Mesendoderm (in vitro differentiated cells): ENCODE measurements at regions not wholly inside any gene's neighbourhood (a gene's known extent, or its start where the extent isn't known, plus 50 kb on each side); places are given as distances from the start of the nearest gene placed in this dataset.

Experiments used
- DNase-seq: peaks from one replicate; pipeline ENCODE4 v3.0.0; 2013
- H2AK5ac ChIP-seq: 2 replicates; pipeline ENCODE4 v1.6.1; 2013; ENCODE audit warnings: low read length, inconsistent platforms
- H2BK120ac ChIP-seq: 2 replicates; pipeline ENCODE4 v1.6.1; 2013; ENCODE audit warnings: low read depth, mild to moderate bottlenecking, low read length, moderate library complexity, mixed read lengths
- H2BK15ac ChIP-seq: replicated peaks from 2 replicates; pipeline ENCODE4 v1.6.1; 2013; ENCODE audit warnings: low read depth, mild to moderate bottlenecking, moderate library complexity
- H2BK5ac ChIP-seq: 2 replicates; pipeline ENCODE4 v1.6.1; 2013; ENCODE audit warnings: low read length, inconsistent platforms
- H3K18ac ChIP-seq: 2 replicates; pipeline ENCODE4 v1.6.1; 2013; ENCODE audit warnings: mild to moderate bottlenecking, low read length, mixed read lengths
- H3K23ac ChIP-seq: one replicate; pipeline ENCODE4 v1.6.1; 2013; ENCODE audit warnings: low read length
- H3K27ac ChIP-seq: 2 replicates; pipeline ENCODE4 v1.5.1; 2013; ENCODE audit warnings: low read depth, mild to moderate bottlenecking, inconsistent platforms, low read length, moderate library complexity
- H3K27me3 ChIP-seq: 2 replicates; pipeline ENCODE4 v1.6.1; 2013; ENCODE audit warnings: low read length, control low read depth, mild to moderate bottlenecking, inconsistent platforms; ENCODE audit not compliant: insufficient read depth, poor library complexity
- H3K36me3 ChIP-seq: 2 replicates; pipeline ENCODE4 v1.6.1; 2013; ENCODE audit warnings: low read length, inconsistent platforms; ENCODE audit not compliant: control insufficient read depth, insufficient read depth
- H3K4ac ChIP-seq: one replicate; pipeline ENCODE4 v1.6.1; 2013; ENCODE audit warnings: low read depth, mild to moderate bottlenecking, low read length, moderate library complexity
- H3K4me1 ChIP-seq: 2 replicates; pipeline ENCODE4 v1.6.1; 2013; ENCODE audit warnings: low read depth, low read length, inconsistent platforms; ENCODE audit not compliant: control insufficient read depth
- H3K4me2 ChIP-seq: 2 replicates; pipeline ENCODE4 v1.6.1; 2013; ENCODE audit warnings: low read length
- H3K4me3 ChIP-seq: 2 replicates; pipeline ENCODE4 v1.5.1; 2013; ENCODE audit warnings: mild to moderate bottlenecking, low read length
- H3K56ac ChIP-seq: one replicate; pipeline ENCODE4 v1.6.1; 2013; ENCODE audit warnings: low read length
- H3K79me1 ChIP-seq: 2 replicates; pipeline ENCODE4 v1.6.1; 2013; ENCODE audit warnings: low read length, inconsistent platforms
- H3K79me2 ChIP-seq: 2 replicates; pipeline ENCODE4 v1.6.1; 2013; ENCODE audit warnings: mild to moderate bottlenecking, low read length; ENCODE audit not compliant: control insufficient read depth, insufficient read depth
- H3K9ac ChIP-seq: 2 replicates; pipeline ENCODE4 v1.6.1; 2013; ENCODE audit warnings: low read length, inconsistent platforms
- H4K5ac ChIP-seq: one replicate; pipeline ENCODE4 v1.6.1; 2013; ENCODE audit warnings: low read length
- H4K8ac ChIP-seq: one replicate; pipeline ENCODE4 v1.6.1; 2013; ENCODE audit warnings: low read depth, mild to moderate bottlenecking, control low read depth, low read length, moderate library complexity
- WGBS: extraction: QIAGEN DNeasy Blood & Tissue Kit; methylation state at CpG from one replicate; pipeline ENCODE4 v1.1.7; 2013; ENCODE audit warnings: low lambda C conversion rate, missing lambda C conversion rate; ENCODE audit not compliant: insufficient coverage; ENCODE audit errors: extremely low coverage; 5-methylcytosine and 5-hydroxymethylcytosine counted together

DNA sequence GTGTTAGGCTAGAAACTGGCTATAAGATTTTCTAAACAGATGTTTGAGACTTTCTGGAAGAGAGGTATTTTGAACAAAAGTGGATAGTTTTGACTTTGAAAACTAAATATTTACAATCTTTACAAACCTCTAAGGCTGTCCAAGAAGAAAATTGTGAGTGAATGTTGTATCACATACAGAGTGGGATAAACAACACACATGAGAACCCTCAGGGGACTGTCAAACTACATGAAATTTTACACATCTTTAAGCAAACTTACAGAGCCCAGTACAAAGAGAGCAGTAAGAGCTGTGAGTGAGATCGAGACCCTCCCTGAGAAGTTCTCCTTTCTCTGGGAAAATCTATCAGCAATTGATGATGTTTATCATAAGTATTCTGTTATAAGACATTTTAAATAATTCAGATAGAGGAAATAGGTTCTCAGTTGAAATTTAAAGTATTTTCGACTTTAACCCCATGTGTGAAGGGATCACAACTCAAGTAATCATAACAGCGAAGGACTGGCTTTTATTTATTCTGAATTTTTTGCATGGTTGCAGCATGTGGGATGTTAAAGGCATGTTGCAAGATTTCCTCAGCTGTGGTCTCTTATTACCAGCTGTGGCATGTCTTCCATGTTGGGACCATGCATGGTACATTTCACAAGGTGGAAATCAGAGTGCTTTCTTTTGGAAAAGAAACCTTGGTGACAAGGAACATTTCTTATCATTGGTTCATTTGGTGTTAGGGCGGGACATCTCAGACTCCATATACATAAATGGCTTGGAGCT lies 264.0 kb upstream of the PRICKLE1 start:
- Histone ChIP-seq H3K18ac (no peak overlapping the region), H4K5ac (no peak overlapping the region), H2BK120ac (no peak overlapping the region), H3K4me3 (no peak overlapping the region), H3K27me3 (no peaks in the 10 kb centered on the region), H3K23ac (no peak overlapping the region), H3K4me1 (no peaks in the 10 kb centered on the region), H2BK5ac (no peak overlapping the region), H3K79me1 (no peaks in the 10 kb centered on the region), H3K79me2 (no peaks in the 10 kb centered on the region), H3K4ac (no peak overlapping the region), H3K9ac (no peak overlapping the region), H2BK15ac (no peak overlapping the region), H3K27ac (no peak overlapping the region), H3K36me3 (no peaks in the 10 kb centered on the region), H4K8ac (no peak overlapping the region), H2AK5ac (no peak overlapping the region), H3K4me2 (no peak overlapping the region), H3K56ac (no peak overlapping the region)
- no CpG with 5 or more reads among the region's 4 CpGs for WGBS
- no peak for DNase-seq

DNA sequence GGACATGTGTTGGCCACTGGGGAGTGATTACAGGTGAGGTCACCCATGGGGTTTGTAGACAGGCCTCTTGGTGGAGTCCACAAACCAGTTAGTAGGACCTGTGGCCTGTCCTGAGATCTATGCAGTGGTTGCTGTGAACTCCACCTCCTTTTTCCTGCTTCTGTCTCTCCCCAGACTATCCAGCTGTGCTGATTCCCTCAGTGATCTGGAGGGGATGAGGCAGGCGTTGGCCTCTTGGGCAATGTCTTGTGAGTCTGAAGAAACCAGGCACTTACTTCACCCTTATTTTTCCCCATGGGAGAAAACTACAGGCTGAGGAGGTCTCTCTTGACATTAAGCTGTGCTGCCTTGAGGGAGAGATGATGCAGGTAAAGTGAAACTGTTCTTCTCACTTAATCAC lies 257.2 kb upstream of the PRICKLE1 start:
- Histone ChIP-seq H3K36me3 (no peaks in the 10 kb centered on the region), H3K4me1 (no peaks in the 10 kb centered on the region), H3K4ac (peak overlapping the region; percentile 44), H3K79me2 (no peaks in the 10 kb centered on the region), H2AK5ac (no peak overlapping the region), H3K4me2 (no peak overlapping the region), H2BK15ac (no peak overlapping the region), H3K9ac (no peak overlapping the region), H3K27ac (no peak overlapping the region), H3K18ac (peak overlapping the region; percentile 24), H3K4me3 (no peak overlapping the region), H4K5ac (no peak overlapping the region), H2BK5ac (no peak overlapping the region), H4K8ac (no peak overlapping the region), H2BK120ac (no peak overlapping the region), H3K79me1 (no peaks in the 10 kb centered on the region), H3K56ac (peak overlapping the region; percentile 26), H3K23ac (no peak overlapping the region), H3K27me3 (no peaks in the 10 kb centered on the region)
- peak; percentile 82 for DNase-seq
- no CpG with 5 or more reads among the region's 1 CpG for WGBS

DNA sequence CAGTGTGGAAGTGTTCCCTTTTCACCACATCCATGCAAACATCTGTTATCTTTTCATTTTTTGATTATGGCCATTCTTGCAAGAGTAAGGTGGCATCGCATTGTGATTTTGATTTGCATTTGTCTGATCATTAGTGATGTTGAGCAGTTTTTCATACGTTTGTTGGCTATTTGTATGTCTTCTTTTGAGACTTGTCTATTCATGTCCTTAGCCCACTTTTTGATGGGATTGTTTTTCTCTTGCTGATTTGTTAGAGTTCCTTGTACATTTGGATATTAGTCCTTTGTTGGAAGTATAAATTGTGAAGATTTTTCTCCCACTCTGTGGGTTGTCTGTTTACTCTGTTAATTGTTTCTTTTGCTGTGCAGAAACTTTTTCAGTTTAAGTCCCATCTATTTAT lies 244.5 kb upstream of the PRICKLE1 start:
- no peak overlapping the region for H2AK5ac ChIP-seq
- WGBS = no CpG with 5 or more reads among the region's 2 CpGs
- no peak overlapping the region for H2BK5ac ChIP-seq
- H2BK15ac ChIP-seq = no peak overlapping the region
- H3K4me2 ChIP-seq = no peak overlapping the region
- H3K4ac ChIP-seq = no peak overlapping the region
- no peak overlapping the region for H3K27ac ChIP-seq
- no peak overlapping the region for H3K23ac ChIP-seq
- H3K36me3 ChIP-seq = no peaks in the 10 kb centered on the region
- no peaks in the 10 kb centered on the region for H3K79me2 ChIP-seq
- no peaks in the 10 kb centered on the region for H3K79me1 ChIP-seq
- H3K9ac ChIP-seq = no peak overlapping the region
- no peak overlapping the region for H4K5ac ChIP-seq
- no peak overlapping the region for H3K18ac ChIP-seq
- no peak for DNase-seq
- no peaks in the 10 kb centered on the region for H3K4me1 ChIP-seq
- H3K4me3 ChIP-seq = no peak overlapping the region
- H3K56ac ChIP-seq = no peak overlapping the region
- no peak overlapping the region for H2BK120ac ChIP-seq
- H3K27me3 ChIP-seq = no peaks in the 10 kb centered on the region
- no peak overlapping the region for H4K8ac ChIP-seq

DNA sequence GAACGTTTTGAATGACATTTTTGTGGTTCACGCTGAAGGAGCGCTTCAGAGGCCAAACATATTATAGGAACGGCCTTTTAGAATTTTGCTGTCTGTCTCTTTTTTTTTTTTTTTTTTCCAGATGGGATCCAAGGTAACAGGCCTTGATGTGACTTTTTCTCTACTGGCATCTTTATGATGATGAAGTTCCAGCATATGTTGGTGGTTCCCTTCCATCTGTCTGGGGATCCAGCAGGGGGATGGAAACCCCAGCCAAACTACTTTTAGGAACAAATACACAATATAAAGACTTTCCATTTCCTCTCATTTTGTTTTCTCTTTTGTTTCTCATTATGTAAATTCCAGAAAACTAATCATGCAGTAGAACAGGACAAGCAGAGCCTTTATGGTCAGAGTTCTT lies 239.3 kb upstream of the PRICKLE1 start:
- H2BK15ac ChIP-seq = peak overlapping the region; percentile 36
- no peak overlapping the region for H3K9ac ChIP-seq
- H3K4me2 ChIP-seq = no peak overlapping the region
- H2AK5ac ChIP-seq = no peak overlapping the region
- H3K4me3 ChIP-seq = no peak overlapping the region
- H3K36me3 ChIP-seq = no peaks in the 10 kb centered on the region
- no peak overlapping the region for H3K23ac ChIP-seq
- H3K4ac ChIP-seq = no peak overlapping the region
- no peak overlapping the region for H3K18ac ChIP-seq
- H3K79me2 ChIP-seq = no peaks in the 10 kb centered on the region
- no peak for DNase-seq
- no peak overlapping the region for H3K27ac ChIP-seq
- H4K8ac ChIP-seq = no peak overlapping the region
- no peak overlapping the region for H2BK5ac ChIP-seq
- H2BK120ac ChIP-seq = no peak overlapping the region
- no peaks in the 10 kb centered on the region for H3K4me1 ChIP-seq
- no peaks in the 10 kb centered on the region for H3K27me3 ChIP-seq
- no CpG with 5 or more reads among the region's 4 CpGs for WGBS
- no peaks in the 10 kb centered on the region for H3K79me1 ChIP-seq
- no peak overlapping the region for H4K5ac ChIP-seq
- no peak overlapping the region for H3K56ac ChIP-seq

DNA sequence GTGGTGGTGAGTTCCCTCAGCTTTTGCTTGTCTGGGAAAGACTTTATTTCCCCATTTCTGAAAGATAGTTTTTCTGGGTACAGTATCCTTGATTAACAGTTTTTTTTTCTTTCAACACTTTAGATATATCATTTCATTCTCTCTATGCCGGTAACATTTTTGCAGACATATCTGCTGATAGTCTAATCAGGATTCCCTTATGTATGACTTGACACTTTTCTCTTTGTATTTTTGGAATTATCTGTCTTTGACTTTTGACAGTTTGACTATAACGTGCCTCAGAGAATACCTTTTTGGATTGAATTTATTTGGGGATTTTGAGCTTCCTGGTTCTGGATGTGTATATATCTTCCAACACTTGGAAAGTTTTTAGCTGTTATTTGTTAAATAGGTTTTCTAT lies 234.8 kb upstream of the PRICKLE1 start:
- Histone ChIP-seq H3K9ac (no peak overlapping the region), H3K18ac (no peak overlapping the region), H2BK5ac (no peak overlapping the region), H3K27ac (no peak overlapping the region), H3K79me2 (no peaks in the 10 kb centered on the region), H4K5ac (no peak overlapping the region), H3K4me3 (no peak overlapping the region), H3K36me3 (no peaks in the 10 kb centered on the region), H4K8ac (no peak overlapping the region), H3K79me1 (no peaks in the 10 kb centered on the region), H3K4ac (no peak overlapping the region), H2AK5ac (no peak overlapping the region), H3K27me3 (no peaks in the 10 kb centered on the region), H2BK15ac (no peak overlapping the region), H3K23ac (no peak overlapping the region), H3K4me2 (no peak overlapping the region), H3K56ac (no peak overlapping the region), H3K4me1 (no peaks in the 10 kb centered on the region), H2BK120ac (no peak overlapping the region)
- no CpG with 5 or more reads among the region's 2 CpGs for WGBS
- no peak for DNase-seq

DNA sequence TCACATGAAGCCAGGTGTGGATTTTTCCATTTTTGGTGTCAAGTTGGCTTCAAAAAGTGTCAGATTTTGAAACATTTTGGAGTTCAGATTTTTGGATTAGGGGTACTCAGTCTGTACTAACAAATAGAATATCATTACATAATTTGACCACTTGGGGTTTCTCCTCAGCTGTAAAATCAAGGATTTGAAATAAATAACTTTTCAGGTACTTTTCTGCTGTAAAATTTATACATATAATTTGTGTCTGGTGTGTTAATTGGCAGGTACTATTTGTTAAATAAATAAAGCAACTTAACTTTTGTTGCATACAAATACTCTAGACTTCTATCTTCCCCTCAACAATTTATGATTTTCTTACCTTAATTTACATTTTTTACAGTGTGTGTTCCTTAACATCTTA lies 234.1 kb upstream of the PRICKLE1 start:
- H3K27ac ChIP-seq = no peak overlapping the region
- no peak overlapping the region for H2BK120ac ChIP-seq
- H3K36me3 ChIP-seq = no peaks in the 10 kb centered on the region
- no peak overlapping the region for H3K4me3 ChIP-seq
- no peak overlapping the region for H4K8ac ChIP-seq
- H4K5ac ChIP-seq = no peak overlapping the region
- no peaks in the 10 kb centered on the region for H3K79me2 ChIP-seq
- no peak overlapping the region for H3K18ac ChIP-seq
- no peak overlapping the region for H3K4ac ChIP-seq
- no peak overlapping the region for H2BK15ac ChIP-seq
- no peak overlapping the region for H3K9ac ChIP-seq
- H3K23ac ChIP-seq = no peak overlapping the region
- no peak for DNase-seq
- H2AK5ac ChIP-seq = no peak overlapping the region
- no peaks in the 10 kb centered on the region for H3K79me1 ChIP-seq
- H3K4me2 ChIP-seq = no peak overlapping the region
- no peaks in the 10 kb centered on the region for H3K27me3 ChIP-seq
- no peak overlapping the region for H2BK5ac ChIP-seq
- no peak overlapping the region for H3K56ac ChIP-seq
- H3K4me1 ChIP-seq = no peaks in the 10 kb centered on the region
